RPMI7951 (cell line): ENCODE measurements at regions not wholly inside any gene's neighbourhood (a gene's known extent, or its start where the extent isn't known, plus 50 kb on each side); places are given as distances from the start of the nearest gene placed in this dataset.

Source experiments
- DNase-seq: peaks from one replicate; pipeline ENCODE4 v3.0.0-alpha.2; 2012; ENCODE audit warnings: low read depth

- no peak for DNase-seq
Measured at GRCh38 chr1:224565611-224566406, 50.3 kb upstream of the CNIH3 start.
